Vagina (tissue), 2 donors: ENCODE measurements at regions not wholly inside any gene's neighbourhood (a gene's known extent, or its start where the extent isn't known, plus 50 kb on each side); places are given as distances from the start of the nearest gene placed in this dataset.

ENCODE experiments used
- DNase-seq, 2 donors: peaks; one replicate each; pipeline ENCODE4 v3.0.0-alpha.2; 2017; ENCODE audit errors: extremely low spot score in 2 of 2
- H3K27ac ChIP-seq: fragments of 200-600 bp; sonication (generic); one replicate; pipeline ENCODE4 v1.5.1; 2019
- H3K27me3 ChIP-seq: fragments of 200-600 bp; sonication (generic); one replicate; pipeline ENCODE4 v1.5.1; 2019
- H3K36me3 ChIP-seq, 2 donors: fragments of 200-600 bp; sonication (generic); one replicate each; pipeline ENCODE4 v1.5.1; 2017 to 2019
- H3K4me1 ChIP-seq: fragments of 200-600 bp; sonication (generic); one replicate; pipeline ENCODE4 v1.5.1; 2019
- H3K4me3 ChIP-seq, 2 donors: fragments of 200-600 bp; sonication (generic); 1 replicate in 1 of 2; 2 replicates in 1 of 2; pipeline ENCODE4 v1.5.1; 2016 to 2019
- H3K9me3 ChIP-seq: fragments of 200-600 bp; sonication (generic); one replicate; pipeline ENCODE4 v1.5.1; 2019
- POLR2A ChIP-seq, 2 donors: fragments of 450-650 bp; IDR thresholded peaks; one replicate each; pipeline ENCODE4 v1.6.1; 2017; ENCODE audit warnings: antibody characterized with exemption in 2 of 2, mild to moderate bottlenecking in 2 of 2, moderate library complexity in 2 of 2
- POLR2AphosphoS5 ChIP-seq, 2 donors: sonication (generic); formaldehyde crosslinking; IDR thresholded peaks; one replicate each; pipeline ENCODE4 v1.9.0; 2017; ENCODE audit warnings: antibody characterized with exemption in 2 of 2, mild to moderate bottlenecking in 2 of 2, low read depth in 1 of 2; ENCODE audit not compliant: insufficient read depth in 1 of 2
- intact Hi-C: fragments of 100-400 bp; cut with DNase I; formaldehyde crosslinking; loops from one replicate; pipeline ENCODE4 v1.15.1; 2023
- TF ChIP-seq, protein P1 (sequence below), 3 experiments: fragments of 450-650 bp in 2 of 3; fragments of 200-600 bp in 1 of 3; sonication (generic) in 1 of 3; IDR thresholded peaks; one replicate each; pipeline ENCODE4 v1.5.1; 2017 to 2019; ENCODE audit warnings: antibody characterized with exemption in 3 of 3, mild to moderate bottlenecking in 2 of 3, moderate library complexity in 2 of 3

DNA sequence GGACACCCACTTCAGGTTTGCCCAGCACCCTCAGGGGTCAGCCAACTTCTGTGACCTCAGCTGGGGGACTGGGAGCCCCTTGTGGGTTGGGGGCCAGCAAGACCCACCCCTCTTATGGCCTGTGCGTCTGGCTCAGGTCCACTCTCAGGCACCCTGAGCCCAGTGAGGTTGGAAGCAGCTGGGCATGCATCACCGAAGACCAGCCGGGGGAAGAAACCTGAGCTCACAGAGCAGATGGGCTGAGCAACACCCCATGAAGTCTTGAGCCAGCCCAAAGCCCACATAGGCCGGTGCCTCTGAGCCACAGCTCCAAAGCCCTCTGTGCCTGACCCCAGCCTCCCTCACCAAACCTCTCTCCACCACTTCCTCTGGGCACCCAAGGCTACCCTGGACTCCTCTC lies 166.7 kb downstream of the RBFOX3 start:
- Histone ChIP-seq H3K27me3 (no peaks in the 10 kb centered on the region), H3K4me3 (no peak overlapping the region)
- no peak for DNase-seq

DNA sequence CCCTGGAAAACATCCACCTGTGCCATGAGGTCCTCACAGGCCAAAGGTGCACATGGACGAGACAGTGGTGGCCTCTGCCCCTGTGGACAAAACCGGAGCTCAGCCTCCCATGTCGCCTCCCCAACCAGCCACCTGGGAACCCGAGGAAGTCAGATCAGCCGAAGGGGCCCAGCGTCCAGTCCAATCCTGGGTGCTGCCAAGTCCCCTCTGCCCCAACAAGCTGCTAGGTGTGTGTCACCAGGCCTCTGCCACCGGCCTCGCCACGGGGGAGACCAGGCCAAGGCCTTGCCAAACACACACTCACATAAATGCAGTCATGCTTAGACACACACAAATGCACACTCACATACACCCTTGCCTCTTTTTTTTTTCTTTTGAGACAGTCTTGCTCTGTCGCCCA lies 167.8 kb downstream of the RBFOX3 start:
- no peaks in the 10 kb centered on the region for H3K36me3 ChIP-seq
- no peaks in the 10 kb centered on the region for H3K9me3 ChIP-seq
- TF ChIP-seq POLR2A (IDR thresholded peaks at IDR 0.05) = no peak
- TF ChIP-seq POLR2AphosphoS5 (IDR thresholded peaks at IDR 0.05; ENCODE audit: insufficient read depth in 1 of 2, low read depth in 1 of 2) = no peak
- TF ChIP-seq, protein P1, sequence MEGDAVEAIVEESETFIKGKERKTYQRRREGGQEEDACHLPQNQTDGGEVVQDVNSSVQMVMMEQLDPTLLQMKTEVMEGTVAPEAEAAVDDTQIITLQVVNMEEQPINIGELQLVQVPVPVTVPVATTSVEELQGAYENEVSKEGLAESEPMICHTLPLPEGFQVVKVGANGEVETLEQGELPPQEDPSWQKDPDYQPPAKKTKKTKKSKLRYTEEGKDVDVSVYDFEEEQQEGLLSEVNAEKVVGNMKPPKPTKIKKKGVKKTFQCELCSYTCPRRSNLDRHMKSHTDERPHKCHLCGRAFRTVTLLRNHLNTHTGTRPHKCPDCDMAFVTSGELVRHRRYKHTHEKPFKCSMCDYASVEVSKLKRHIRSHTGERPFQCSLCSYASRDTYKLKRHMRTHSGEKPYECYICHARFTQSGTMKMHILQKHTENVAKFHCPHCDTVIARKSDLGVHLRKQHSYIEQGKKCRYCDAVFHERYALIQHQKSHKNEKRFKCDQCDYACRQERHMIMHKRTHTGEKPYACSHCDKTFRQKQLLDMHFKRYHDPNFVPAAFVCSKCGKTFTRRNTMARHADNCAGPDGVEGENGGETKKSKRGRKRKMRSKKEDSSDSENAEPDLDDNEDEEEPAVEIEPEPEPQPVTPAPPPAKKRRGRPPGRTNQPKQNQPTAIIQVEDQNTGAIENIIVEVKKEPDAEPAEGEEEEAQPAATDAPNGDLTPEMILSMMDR (IDR thresholded peaks at IDR 0.05) = no peak

More for the DNA sequence above, 166.7 kb downstream of the RBFOX3 start:
- Histone ChIP-seq H3K36me3 (no peaks in the 10 kb centered on the region), H3K9me3 (no peaks in the 10 kb centered on the region), H3K27ac (no peak overlapping the region), H3K4me1 (no peaks in the 10 kb centered on the region)
- TF ChIP-seq POLR2AphosphoS5 (IDR thresholded peaks at IDR 0.05; ENCODE audit: insufficient read depth in 1 of 2, low read depth in 1 of 2) = no peak
- intact Hi-C loops = no loop called here

DNA sequence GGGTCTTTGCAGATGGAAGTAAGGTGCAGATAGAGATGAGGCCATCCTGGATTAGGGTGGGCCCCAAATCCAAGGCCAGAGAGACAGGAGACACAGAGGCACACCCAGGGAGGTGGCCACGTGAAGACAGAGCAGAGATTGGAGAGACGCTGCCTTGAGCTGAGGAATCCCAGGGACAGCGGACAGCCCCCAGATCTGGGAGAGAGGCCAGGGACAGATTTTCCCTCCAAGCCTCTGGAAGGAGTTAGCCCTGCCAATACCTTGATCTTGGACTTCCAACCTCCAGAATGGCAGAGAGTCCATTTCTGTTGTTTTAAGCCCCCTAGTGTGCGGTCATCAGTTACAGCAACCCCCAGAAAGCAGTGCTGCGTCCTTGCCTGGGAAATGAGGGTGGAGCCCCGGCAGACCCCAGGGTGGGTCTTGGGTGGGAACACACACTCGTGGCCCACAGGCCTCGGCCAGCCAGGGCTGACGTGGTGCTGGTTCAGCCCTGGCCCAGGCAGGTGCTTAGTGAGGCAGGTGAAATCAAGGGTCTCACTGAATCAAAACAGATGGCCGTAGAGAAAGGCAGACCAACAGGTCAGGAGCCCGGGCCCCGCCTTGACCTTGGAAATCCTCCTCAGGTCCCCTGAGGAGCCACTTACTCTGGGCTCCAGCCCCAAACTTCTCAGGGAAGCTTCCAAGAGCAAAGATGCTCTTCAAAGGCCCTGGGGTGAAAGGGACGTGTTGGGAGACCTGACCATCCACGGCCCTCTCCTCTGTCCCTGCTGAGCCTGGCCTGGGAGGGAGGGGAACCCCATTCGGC lies 169.3 kb downstream of the RBFOX3 start:
- Histone ChIP-seq H3K36me3 (no peaks in the 10 kb centered on the region), H3K4me1 (no peaks in the 10 kb centered on the region), H3K27ac (no peak overlapping the region), H3K9me3 (no peaks in the 10 kb centered on the region), H3K27me3 (no peaks in the 10 kb centered on the region), H3K4me3 (no peak overlapping the region)
- no peak for DNase-seq
- TF ChIP-seq, protein P1 (IDR thresholded peaks at IDR 0.05) = no peak
- TF ChIP-seq POLR2AphosphoS5 (IDR thresholded peaks at IDR 0.05; ENCODE audit: insufficient read depth in 1 of 2, low read depth in 1 of 2) = no peak
- TF ChIP-seq POLR2A (IDR thresholded peaks at IDR 0.05) = no peak
- intact Hi-C loops = no loop called here

More for the DNA sequence above, 167.8 kb downstream of the RBFOX3 start:
- Histone ChIP-seq H3K4me3 (no peak overlapping the region), H3K27me3 (no peaks in the 10 kb centered on the region), H3K27ac (no peak overlapping the region), H3K4me1 (no peaks in the 10 kb centered on the region)
- no peak for DNase-seq
- intact Hi-C loops = no loop called here

DNA sequence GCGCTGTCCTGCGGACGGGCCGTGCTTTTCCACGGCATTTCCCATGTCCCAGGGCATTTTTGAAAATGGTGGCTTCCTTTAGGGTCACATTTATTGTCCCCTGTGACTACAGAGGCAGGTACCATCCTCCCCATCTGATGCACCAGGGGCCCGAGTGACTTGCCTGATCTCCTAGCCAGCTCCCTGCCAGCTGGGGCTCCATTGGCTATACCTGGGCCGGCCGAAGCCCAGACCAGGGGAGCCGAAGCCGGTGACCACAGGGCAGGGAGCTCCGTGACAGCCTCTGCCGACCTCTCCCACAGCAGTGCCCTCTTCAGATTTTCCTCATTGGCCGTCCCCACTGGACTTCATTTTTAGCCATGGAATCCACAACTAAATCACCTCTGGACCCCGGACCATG lies 170.6 kb downstream of the RBFOX3 start:
- H3K36me3 ChIP-seq = no peaks in the 10 kb centered on the region
- no peaks in the 10 kb centered on the region for H3K9me3 ChIP-seq
- no peaks in the 10 kb centered on the region for H3K4me1 ChIP-seq
- TF ChIP-seq, protein P1 (IDR thresholded peaks at IDR 0.05) = no peak
- TF ChIP-seq POLR2A (IDR thresholded peaks at IDR 0.05) (no peak), POLR2AphosphoS5 (IDR thresholded peaks at IDR 0.05; ENCODE audit: insufficient read depth in 1 of 2, low read depth in 1 of 2) (no peak)
- DNase-seq = no peak
- H3K27me3 ChIP-seq = no peaks in the 10 kb centered on the region
- no peak overlapping the region for H3K27ac ChIP-seq
- intact Hi-C loops = no loop called here
- H3K4me3 ChIP-seq = no peak overlapping the region

DNA sequence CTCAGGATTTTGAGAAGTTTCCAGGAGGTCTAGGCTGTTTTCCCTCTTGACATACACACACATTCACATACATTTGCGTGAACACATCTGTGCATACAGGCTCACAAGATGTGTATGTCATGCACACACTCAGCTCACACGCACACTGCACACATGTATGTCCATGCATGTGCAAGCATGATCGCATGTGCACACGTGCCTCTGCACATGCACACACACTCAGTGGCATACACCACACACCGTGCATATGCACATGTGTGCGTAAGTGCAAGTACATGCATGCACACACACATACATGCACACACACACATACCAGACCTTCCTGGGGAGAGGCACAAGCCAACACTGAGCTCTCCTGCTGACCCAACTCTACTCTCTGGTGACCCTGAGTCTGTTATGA lies 171.4 kb downstream of the RBFOX3 start:
- Histone ChIP-seq H3K27ac (no peak overlapping the region), H3K27me3 (no peaks in the 10 kb centered on the region), H3K4me3 (no peak overlapping the region), H3K9me3 (no peaks in the 10 kb centered on the region), H3K36me3 (no peaks in the 10 kb centered on the region), H3K4me1 (no peaks in the 10 kb centered on the region)
- DNase-seq = no peak
- intact Hi-C loops = no loop called here
- TF ChIP-seq POLR2A (IDR thresholded peaks at IDR 0.05) = no peak
- TF ChIP-seq, protein P1 (IDR thresholded peaks at IDR 0.05) = no peak
- TF ChIP-seq POLR2AphosphoS5 (IDR thresholded peaks at IDR 0.05; ENCODE audit: insufficient read depth in 1 of 2, low read depth in 1 of 2) = no peak
